MCF 10A (cell line): ENCODE measurements at regions not wholly inside any gene's neighbourhood (a gene's known extent, or its start where the extent isn't known, plus 50 kb on each side); places are given as distances from the start of the nearest gene placed in this dataset.

Source experiments
- BruUV-seq: library from RNA; stranded (reverse); fragments of 400-500 nt; replicated peaks from 2 replicates; lab custom pipeline; 2021; lab: Mats Ljungman, UMichigan
- CTCF ChIA-PET: fragments of 300-600 bp; sonication (Branson Sonifier 250); formaldehyde crosslinking; extraction: SDS; loops from one replicate; lab custom pipeline; 2021; ENCODE audit warnings: antibody characterized with exemption, inconsistent platforms; lab: Yijun Ruan, JAX
- POLR2A ChIA-PET: fragments of 300-600, 350-650 bp; sonication (Branson Sonifier 250); formaldehyde crosslinking; extraction: SDS; loops from one replicate; lab custom pipeline; 2020; ENCODE audit warnings: antibody characterized with exemption, inconsistent platforms; lab: Yijun Ruan, JAX
- DNase-seq: peaks from one replicate; pipeline ENCODE4 v3.0.0-alpha.2; 2018; ENCODE audit not compliant: unreplicated experiment
- H3K27ac Mint-ChIP-seq: one replicate; pipeline ENCODE4 v1.8.0; 2022; ENCODE audit warnings: mild to moderate bottlenecking, low read depth, mixed read lengths; ENCODE audit not compliant: unreplicated experiment
- H3K27me3 Mint-ChIP-seq: one replicate; pipeline ENCODE4 v1.8.0; 2022; ENCODE audit warnings: mixed read lengths; ENCODE audit not compliant: insufficient read depth, unreplicated experiment
- H3K36me3 Mint-ChIP-seq: one replicate; pipeline ENCODE4 v1.8.0; 2022; ENCODE audit warnings: mild to moderate bottlenecking, moderate library complexity, mixed read lengths; ENCODE audit not compliant: insufficient read depth, unreplicated experiment
- H3K4me1 Mint-ChIP-seq: one replicate; pipeline ENCODE4 v1.8.0; 2022; ENCODE audit warnings: mixed read lengths; ENCODE audit not compliant: insufficient read depth, unreplicated experiment
- H3K4me3 Mint-ChIP-seq: one replicate; pipeline ENCODE4 v1.8.0; 2022; ENCODE audit warnings: mild to moderate bottlenecking, moderate library complexity, mixed read lengths; ENCODE audit not compliant: unreplicated experiment
- H3K9me3 Mint-ChIP-seq: one replicate; pipeline ENCODE4 v1.8.0; 2022; ENCODE audit warnings: mixed read lengths; ENCODE audit not compliant: unreplicated experiment
- intact Hi-C: fragments of 100-400 bp; cut with micrococcal nuclease; formaldehyde crosslinking; loops from 2 replicates; pipeline ENCODE4 v1.14.1; 2022
- TF ChIP-seq, protein P1 (sequence below): fragments of 200-600 bp; IDR thresholded peaks from one replicate; pipeline ENCODE4 v1.8.0; 2022; ENCODE audit warnings: antibody characterized with exemption, mild to moderate bottlenecking; ENCODE audit not compliant: unreplicated experiment

DNA sequence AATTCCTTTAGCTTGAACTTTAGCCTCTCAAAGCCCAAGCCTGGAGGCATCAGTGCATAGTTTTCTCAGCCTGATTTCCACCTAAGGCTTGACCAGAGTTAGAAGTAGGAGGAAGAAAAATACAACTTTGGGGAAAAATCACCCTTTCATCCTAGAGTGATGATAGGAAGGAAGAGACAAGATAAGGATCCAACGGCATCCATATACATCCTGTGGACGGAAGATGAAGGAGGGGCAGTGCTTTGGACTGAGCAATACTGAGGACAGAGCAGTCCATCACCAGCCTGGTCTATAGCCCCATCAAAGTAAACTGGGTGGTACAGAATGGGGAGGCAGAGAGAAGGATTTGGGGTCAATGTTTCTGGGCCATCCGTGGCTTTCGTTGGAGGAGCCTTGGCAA, 247.9 kb downstream of the FAM76B start:
- CTCF ChIA-PET = interaction anchor here (1.4 kb wide), 1 partner anchor 164 kb away, joined by 5 read pairs; no protein-coding TSS in a partner anchor
- TF ChIP-seq, protein P1, sequence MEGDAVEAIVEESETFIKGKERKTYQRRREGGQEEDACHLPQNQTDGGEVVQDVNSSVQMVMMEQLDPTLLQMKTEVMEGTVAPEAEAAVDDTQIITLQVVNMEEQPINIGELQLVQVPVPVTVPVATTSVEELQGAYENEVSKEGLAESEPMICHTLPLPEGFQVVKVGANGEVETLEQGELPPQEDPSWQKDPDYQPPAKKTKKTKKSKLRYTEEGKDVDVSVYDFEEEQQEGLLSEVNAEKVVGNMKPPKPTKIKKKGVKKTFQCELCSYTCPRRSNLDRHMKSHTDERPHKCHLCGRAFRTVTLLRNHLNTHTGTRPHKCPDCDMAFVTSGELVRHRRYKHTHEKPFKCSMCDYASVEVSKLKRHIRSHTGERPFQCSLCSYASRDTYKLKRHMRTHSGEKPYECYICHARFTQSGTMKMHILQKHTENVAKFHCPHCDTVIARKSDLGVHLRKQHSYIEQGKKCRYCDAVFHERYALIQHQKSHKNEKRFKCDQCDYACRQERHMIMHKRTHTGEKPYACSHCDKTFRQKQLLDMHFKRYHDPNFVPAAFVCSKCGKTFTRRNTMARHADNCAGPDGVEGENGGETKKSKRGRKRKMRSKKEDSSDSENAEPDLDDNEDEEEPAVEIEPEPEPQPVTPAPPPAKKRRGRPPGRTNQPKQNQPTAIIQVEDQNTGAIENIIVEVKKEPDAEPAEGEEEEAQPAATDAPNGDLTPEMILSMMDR = no peak

DNA sequence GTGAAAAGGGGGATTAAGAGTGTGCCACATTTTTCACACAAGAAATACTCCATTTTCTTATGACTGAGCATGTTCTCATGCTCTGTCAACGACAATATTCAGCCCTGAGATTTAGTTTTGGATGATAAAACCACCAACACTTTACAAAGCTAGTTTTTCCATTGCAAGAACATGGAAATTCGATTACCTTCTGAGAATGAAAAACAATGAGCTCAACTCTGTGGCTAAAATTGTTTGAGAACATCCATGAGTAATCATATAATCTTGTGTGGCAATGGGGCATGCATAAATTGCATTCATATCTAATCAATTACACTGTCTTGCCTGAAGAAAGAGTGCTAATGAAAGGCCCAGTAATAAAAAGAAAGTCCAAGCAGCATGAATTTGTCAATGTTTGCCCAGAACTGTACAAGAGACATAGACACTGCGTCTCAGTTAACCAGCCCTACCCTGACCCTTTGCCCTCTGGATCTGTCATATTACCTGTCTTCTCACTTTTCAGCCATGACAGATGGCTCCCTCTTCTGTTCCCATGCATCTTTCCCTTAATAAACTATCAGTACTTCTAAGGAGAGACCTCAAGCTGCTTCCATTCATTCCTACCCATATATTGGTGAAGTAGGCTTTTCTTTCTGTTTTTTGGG, 253.4 kb downstream of the FAM76B start:
- intact Hi-C loops = no loop called here
- TF ChIP-seq, protein P1 = no peak
- POLR2A ChIA-PET = interaction anchor here (0.6 kb wide), 1 partner anchor 9 kb away, joined by 3 read pairs; no protein-coding TSS in a partner anchor
- Mint-ChIP-seq H3K4me1 (no peaks in the 10 kb centered on the region), H3K36me3 (no peaks in the 10 kb centered on the region), H3K27ac (no peak overlapping the region), H3K9me3 (peaks cover 15% of the 10 kb centered on the region), H3K27me3 (no peaks in the 10 kb centered on the region), H3K4me3 (no peak overlapping the region)
- CTCF ChIA-PET = no interaction called here
- DNase-seq = no peak
- no TSS peak for BruUV-seq

More for the DNA sequence above, 247.9 kb downstream of the FAM76B start:
- no peak overlapping the region for H3K4me3 Mint-ChIP-seq
- no peaks in the 10 kb centered on the region for H3K27me3 Mint-ChIP-seq
- no TSS peak for BruUV-seq
- no peaks in the 10 kb centered on the region for H3K9me3 Mint-ChIP-seq
- no peaks in the 10 kb centered on the region for H3K36me3 Mint-ChIP-seq
- H3K4me1 Mint-ChIP-seq = peaks cover 5% of the 10 kb centered on the region
- no peak overlapping the region for H3K27ac Mint-ChIP-seq
- intact Hi-C loops = no loop called here
- POLR2A ChIA-PET = interaction anchor here (0.6 kb wide), 1 partner anchor 465 kb away, joined by 3 read pairs; no protein-coding TSS in a partner anchor
- no peak for DNase-seq

- H3K9me3 Mint-ChIP-seq = peaks cover 15% of the 10 kb centered on the region
- intact Hi-C loops = no loop called here
- no peak for DNase-seq
- BruUV-seq = no TSS peak
- no peaks in the 10 kb centered on the region for H3K36me3 Mint-ChIP-seq
- H3K27me3 Mint-ChIP-seq = no peaks in the 10 kb centered on the region
- H3K4me3 Mint-ChIP-seq = no peak overlapping the region
- POLR2A ChIA-PET = no interaction called here
- CTCF ChIA-PET = no interaction called here
- TF ChIP-seq, protein P1 = no peak
- no peak overlapping the region for H3K27ac Mint-ChIP-seq
- H3K4me1 Mint-ChIP-seq = no peaks in the 10 kb centered on the region
These were observed 254.8 kb downstream of the FAM76B start for GRCh38 chr11:95534809-95535208.

GRCh38 chr11:95534226-95534625, 255.4 kb downstream of the FAM76B start:
- intact Hi-C loops = no loop called here
- ChIA-PET POLR2A (no interaction called here), CTCF (no interaction called here)
- DNase-seq = no peak
- Mint-ChIP-seq H3K27me3 (no peaks in the 10 kb centered on the region), H3K36me3 (no peaks in the 10 kb centered on the region), H3K9me3 (peaks cover 15% of the 10 kb centered on the region), H3K27ac (no peak overlapping the region), H3K4me3 (no peak overlapping the region), H3K4me1 (no peaks in the 10 kb centered on the region)
- TF ChIP-seq, protein P1 = no peak
- no TSS peak for BruUV-seq
